OCI-LY7 (cell line): ENCODE measurements at regions not wholly inside any gene's neighbourhood (a gene's known extent, or its start where the extent isn't known, plus 50 kb on each side); places are given as distances from the start of the nearest gene placed in this dataset.

Source experiments
- BruUV-seq: library from RNA; stranded (reverse); fragments of 400-500 nt; replicated peaks from 2 replicates; lab custom pipeline; 2021; lab: Mats Ljungman, UMichigan
- CTCF ChIA-PET: fragments of 300-600 bp; sonication (Branson Sonifier 250); formaldehyde crosslinking; loops from one replicate; lab custom pipeline; 2022; ENCODE audit warnings: antibody characterized with exemption; ENCODE audit not compliant: unreplicated experiment; lab: Charles Lee
- POLR2A ChIA-PET: fragments of 300-600 bp; sonication (Branson Sonifier 250); formaldehyde crosslinking; loops from one replicate; lab custom pipeline; 2022; ENCODE audit warnings: antibody characterized with exemption; lab: Charles Lee
- DNase-seq: peaks from one replicate; pipeline ENCODE4 v3.0.0-alpha.2; 2015; ENCODE audit warnings: low spot score
- H2AFZ ChIP-seq: fragments of 200-600 bp; sonication (generic), shearing (Covaris generic); 2 replicates; pipeline ENCODE4 v1.6.1; 2014; ENCODE audit warnings: mild to moderate bottlenecking, antibody characterized with exemption, low read length, moderate library complexity
- H3K27ac ChIP-seq: fragments of 200-600 bp; sonication (generic); 2 replicates; pipeline ENCODE4 v1.5.1; 2014; ENCODE audit warnings: mixed run types, low read depth, mild to moderate bottlenecking, moderate library complexity, low read length, inconsistent platforms; ENCODE audit not compliant: poor library complexity, severe bottlenecking
- H3K36me3 ChIP-seq: fragments of 200-600 bp; sonication (generic); 2 replicates; pipeline ENCODE4 v1.6.1; 2014; ENCODE audit warnings: mild to moderate bottlenecking, antibody characterized with exemption, low read length, moderate library complexity, mixed read lengths; ENCODE audit not compliant: insufficient read depth
- H3K4me1 ChIP-seq: fragments of 200-600 bp; sonication (generic); 2 replicates; pipeline ENCODE4 v1.5.1; 2014; ENCODE audit warnings: mild to moderate bottlenecking, low read length; ENCODE audit not compliant: insufficient read depth, poor library complexity, severe bottlenecking
- H3K4me2 ChIP-seq: fragments of 200-600 bp; sonication (generic); 2 replicates; pipeline ENCODE4 v1.6.1; 2014; ENCODE audit warnings: mild to moderate bottlenecking, low read length
- H3K4me3 ChIP-seq: fragments of 200-600 bp; sonication (generic); 2 replicates; pipeline ENCODE4 v1.5.1; 2014; ENCODE audit warnings: mild to moderate bottlenecking, low read depth, low read length; ENCODE audit not compliant: poor library complexity, severe bottlenecking
- H3K79me2 ChIP-seq: fragments of 200-600 bp; sonication (generic); 2 replicates; pipeline ENCODE4 v1.6.1; 2016; ENCODE audit warnings: low read depth, mild to moderate bottlenecking, low read length, moderate library complexity, mixed read lengths; ENCODE audit not compliant: insufficient read depth
- H3K9me2 ChIP-seq: fragments of 200-600 bp; sonication (generic); 2 replicates; pipeline ENCODE4 v1.6.1; 2016; ENCODE audit warnings: mild to moderate bottlenecking, low read length, mixed read lengths; ENCODE audit not compliant: insufficient read depth
- H3K9me3 ChIP-seq: fragments of 200-600 bp; sonication (generic); 2 replicates; pipeline ENCODE4 v1.6.1; 2014; ENCODE audit warnings: mild to moderate bottlenecking, mixed run types, low read length, mixed read lengths
- H4K20me1 ChIP-seq: fragments of 200-600 bp; sonication (generic); 2 replicates; pipeline ENCODE4 v1.6.1; 2014; ENCODE audit warnings: mild to moderate bottlenecking, antibody characterized with exemption, low read length, moderate library complexity, mixed read lengths; ENCODE audit not compliant: insufficient read depth
- CTCF ChIP-seq: fragments of 200-600 bp; sonication (generic); conservative IDR thresholded peaks from 2 replicates; pipeline ENCODE4 v1.5.1; 2014; ENCODE audit warnings: mild to moderate bottlenecking, antibody characterized with exemption, low read length, moderate library complexity, mixed read lengths
- EZH2phosphoT487 ChIP-seq: fragments of 200-600 bp; sonication (generic); IDR thresholded peaks from 2 replicates; pipeline ENCODE4 v1.6.1; 2018; ENCODE audit warnings: low read depth, borderline replicate concordance, mild to moderate bottlenecking, mixed run types, antibody characterized with exemption, low read length, moderate library complexity, mixed read lengths
- intact Hi-C: fragments of 100-400 bp; cut with micrococcal nuclease; formaldehyde crosslinking; loops from one replicate; pipeline ENCODE4 v1.10.0; 2022; ENCODE audit not compliant: unreplicated experiment

GRCh38 chr12:58359084-58359483, 417.7 kb downstream of the ATP23 start:
- BruUV-seq = no TSS peak
- ChIA-PET CTCF (no interaction called here), POLR2A (interaction anchor here (1.2 kb wide), 1 partner anchor 1490 kb away, joined by 3 read pairs; no protein-coding TSS in a partner anchor)
- Histone ChIP-seq H3K4me3 (no peak overlapping the region), H3K9me2 (no peaks in the 10 kb centered on the region), H2AFZ (no peak overlapping the region), H3K27ac (no peak overlapping the region), H3K79me2 (no peaks in the 10 kb centered on the region), H3K4me1 (no peaks in the 10 kb centered on the region), H4K20me1 (no peaks in the 10 kb centered on the region), H3K36me3 (no peaks in the 10 kb centered on the region), H3K9me3 (no peaks in the 10 kb centered on the region), H3K4me2 (no peak overlapping the region)
- no peak for DNase-seq
- intact Hi-C loops = no loop called here
- TF ChIP-seq EZH2phosphoT487 = no peak
- TF ChIP-seq CTCF = no peak

- POLR2A ChIA-PET = interaction anchor here (1.3 kb wide), 1 partner anchor 10 kb away, joined by 4 read pairs; no protein-coding TSS in a partner anchor
These were observed 419.7 kb downstream of the ATP23 start for GRCh38 chr12:58361056-58361455.

More at GRCh38 chr12:58361056-58361455, 419.7 kb downstream of the ATP23 start:
- Histone ChIP-seq H4K20me1 (no peaks in the 10 kb centered on the region), H3K9me2 (no peaks in the 10 kb centered on the region), H3K9me3 (no peaks in the 10 kb centered on the region), H3K4me1 (no peaks in the 10 kb centered on the region), H3K27ac (no peak overlapping the region), H2AFZ (no peak overlapping the region), H3K36me3 (no peaks in the 10 kb centered on the region), H3K79me2 (no peaks in the 10 kb centered on the region), H3K4me2 (no peak overlapping the region), H3K4me3 (no peak overlapping the region)
- no peak for DNase-seq
- CTCF ChIA-PET = no interaction called here
- TF ChIP-seq CTCF = no peak
- no peak for TF ChIP-seq EZH2phosphoT487
- BruUV-seq = no TSS peak
- intact Hi-C loops = no loop called here
